H1 (cell line): ENCODE measurements at regions not wholly inside any gene's neighbourhood (a gene's known extent, or its start where the extent isn't known, plus 50 kb on each side); places are given as distances from the start of the nearest gene placed in this dataset.

Experiments
- CTCF ChIA-PET: fragments of 300-600 bp; sonication (Branson Sonifier 250); formaldehyde crosslinking; loops from one replicate; lab custom pipeline; 2021; ENCODE audit not compliant: partially characterized antibody; lab: Charles Lee
- POLR2A ChIA-PET: fragments of 300-600 bp; sonication (Branson Sonifier 250); formaldehyde crosslinking; loops from one replicate; lab custom pipeline; 2021; ENCODE audit warnings: inconsistent platforms; ENCODE audit not compliant: partially characterized antibody; lab: Charles Lee
- DNase-seq, 2 experiments: peaks; one replicate each; pipeline versions ENCODE4 v3.0.0 to v3.0.0-alpha.2; 2010 to 2022; ENCODE audit warnings: low spot score in 2 of 2, low read depth in 1 of 2, mixed read lengths in 1 of 2
- FAIRE-seq: peaks from 2 replicates; lab custom pipeline; 2011; peaks lifted over from hg19 to GRCh38; lab: Jason Lieb, UNC
- H2AFZ ChIP-seq: 2 replicates; pipeline ENCODE4 v1.8.1; 2012; ENCODE audit warnings: low read length, inconsistent platforms
- H2AK5ac ChIP-seq: 2 replicates; pipeline ENCODE4 v1.6.1; 2013; ENCODE audit warnings: low read depth, low read length
- H2BK120ac ChIP-seq: replicated peaks from 2 replicates; pipeline ENCODE3; 2013; ENCODE audit warnings: low read depth, low read length, inconsistent platforms
- H2BK12ac ChIP-seq: 2 replicates; pipeline ENCODE4 v1.6.1; 2013; ENCODE audit warnings: low read depth, low read length
- H2BK15ac ChIP-seq: 2 replicates; pipeline ENCODE4 v1.6.1; 2013; ENCODE audit warnings: low read length
- H2BK20ac ChIP-seq: 2 replicates; pipeline ENCODE4 v1.6.1; 2013; ENCODE audit warnings: low read length
- H2BK5ac ChIP-seq: 2 replicates; pipeline ENCODE4 v1.6.1; 2013; ENCODE audit warnings: low read depth, low read length
- H3K14ac ChIP-seq: 2 replicates; pipeline ENCODE4 v1.6.1; 2013; ENCODE audit warnings: inconsistent platforms; ENCODE audit not compliant: insufficient read length
- H3K18ac ChIP-seq: 2 replicates; pipeline ENCODE4 v1.6.1; 2013; ENCODE audit warnings: low read length; ENCODE audit errors: extremely low read depth
- H3K23ac ChIP-seq: 2 replicates; pipeline ENCODE4 v1.6.1; 2013; ENCODE audit warnings: inconsistent platforms; ENCODE audit not compliant: insufficient read length
- H3K23me2 ChIP-seq: 2 replicates; pipeline ENCODE4 v1.6.1; 2013; ENCODE audit warnings: low read depth, low read length
- H3K27ac ChIP-seq: 2 replicates; pipeline ENCODE4 v1.6.1; 2011; ENCODE audit warnings: low read depth, low read length, inconsistent platforms
- H3K27me3 ChIP-seq, 4 experiments: replicated peaks in 1 of 4; 1 replicate in 1 of 4; 2 replicates in 3 of 4; pipeline versions ENCODE4 v1.6.1 to v1.8.1; 2011 to 2013; ENCODE audit warnings: low read length in 3 of 4, mild to moderate bottlenecking in 3 of 4, inconsistent platforms in 2 of 4, mixed read lengths in 2 of 4, moderate library complexity in 1 of 4; ENCODE audit not compliant: control insufficient read depth in 3 of 4, insufficient read depth in 3 of 4; ENCODE audit errors: extremely low read depth in 1 of 4
- H3K36me3 ChIP-seq, 4 experiments: 2 replicates each; pipeline versions ENCODE4 v1.6.1 to v1.8.1; 2011 to 2013; ENCODE audit warnings: mild to moderate bottlenecking in 4 of 4, low read length in 3 of 4, moderate library complexity in 2 of 4, control low read depth in 1 of 4, inconsistent platforms in 1 of 4; ENCODE audit not compliant: insufficient read depth in 4 of 4, control insufficient read depth in 2 of 4
- H3K4ac ChIP-seq: replicated peaks from 2 replicates; pipeline ENCODE3; 2013; ENCODE audit warnings: low read length, low read depth, mixed read lengths, inconsistent platforms; ENCODE audit not compliant: insufficient read length
- H3K4me1 ChIP-seq, 4 experiments: replicated peaks in 1 of 4; 1 replicate in 1 of 4; 2 replicates in 3 of 4; pipeline versions ENCODE4 v1.6.1 to v1.8.1; 2011 to 2013; ENCODE audit warnings: low read length in 3 of 4, inconsistent platforms in 2 of 4, mixed read lengths in 1 of 4; ENCODE audit not compliant: insufficient read depth in 4 of 4, control insufficient read depth in 3 of 4
- H3K4me2 ChIP-seq, 2 experiments: 2 replicates each; pipeline versions ENCODE4 v1.6.1 to v1.8.1; 2011 to 2013; ENCODE audit warnings: low read depth in 2 of 2, low read length in 2 of 2, control low read depth in 1 of 2, inconsistent platforms in 1 of 2, mild to moderate bottlenecking in 1 of 2; ENCODE audit not compliant: insufficient read depth in 1 of 2
- H3K4me3 ChIP-seq, 4 experiments: fragments of 200-600, 300-600 bp in 1 of 4; sonication (generic), shearing (Covaris generic), sonication (Bioruptor Twin) in 1 of 4; 2 replicates each; pipeline versions ENCODE4 v1.5.1 to v1.8.1; 2011 to 2016; ENCODE audit warnings: low read length in 4 of 4, low read depth in 3 of 4, control low read depth in 2 of 4, inconsistent platforms in 2 of 4, mild to moderate bottlenecking in 2 of 4, mixed read lengths in 1 of 4, moderate library complexity in 1 of 4; ENCODE audit not compliant: insufficient read depth in 2 of 4; ENCODE audit errors: extremely low read depth in 1 of 4
- H3K56ac ChIP-seq: replicated peaks from 2 replicates; pipeline ENCODE3; 2013; ENCODE audit warnings: low read depth, mild to moderate bottlenecking, mixed read lengths, low read length, inconsistent platforms; ENCODE audit not compliant: insufficient read length
- H3K79me1 ChIP-seq: 2 replicates; pipeline ENCODE4 v1.6.1; 2013; ENCODE audit warnings: low read depth, low read length, control low read depth
- H3K79me2 ChIP-seq, 2 experiments: 2 replicates each; pipeline versions ENCODE4 v1.6.1 to v1.8.1; 2012 to 2013; ENCODE audit warnings: low read length in 2 of 2, mild to moderate bottlenecking in 2 of 2, inconsistent platforms in 1 of 2; ENCODE audit not compliant: insufficient read depth in 2 of 2, control insufficient read depth in 1 of 2
- H3K9ac ChIP-seq, 4 experiments: replicated peaks in 1 of 4; 1 replicate in 1 of 4; 2 replicates in 3 of 4; pipeline versions ENCODE4 v1.6.1 to v1.8.1; 2011 to 2013; ENCODE audit warnings: low read depth in 3 of 4, low read length in 3 of 4, control low read depth in 2 of 4, mild to moderate bottlenecking in 2 of 4, moderate library complexity in 2 of 4, inconsistent platforms in 1 of 4; ENCODE audit errors: extremely low read depth in 1 of 4
- H3K9me3 ChIP-seq, 2 experiments: 2 replicates each; pipeline versions ENCODE4 v1.6.1 to v1.8.1; 2012 to 2013; ENCODE audit warnings: mild to moderate bottlenecking in 2 of 2, moderate library complexity in 2 of 2, control low read depth in 1 of 2, inconsistent platforms in 1 of 2, low read depth in 1 of 2, low read length in 1 of 2, mixed read lengths in 1 of 2; ENCODE audit not compliant: insufficient read depth in 2 of 2
- H4K20me1 ChIP-seq, 2 experiments: replicated peaks in 1 of 2; 2 replicates each; pipeline versions ENCODE3 to v1.8.1; 2011 to 2013; ENCODE audit warnings: inconsistent platforms in 2 of 2, low read length in 2 of 2, mild to moderate bottlenecking in 1 of 2; ENCODE audit not compliant: insufficient read depth in 2 of 2, control insufficient read depth in 1 of 2
- H4K5ac ChIP-seq: 2 replicates; pipeline ENCODE4 v1.6.1; 2013; ENCODE audit warnings: low read length, low read depth, mixed read lengths, inconsistent platforms; ENCODE audit not compliant: insufficient read length
- H4K8ac ChIP-seq: 2 replicates; pipeline ENCODE4 v1.8.0; 2013; ENCODE audit warnings: mild to moderate bottlenecking, moderate library complexity, low read length, inconsistent platforms; ENCODE audit not compliant: insufficient read depth; ENCODE audit errors: extremely low read depth
- H4K91ac ChIP-seq: replicated peaks from 2 replicates; pipeline ENCODE3; 2013; ENCODE audit warnings: low read length, mixed read lengths, inconsistent platforms; ENCODE audit not compliant: insufficient read length
- ASH2L ChIP-seq: fragments of 200-600, 300-600 bp; sonication (generic); IDR thresholded peaks from one replicate; pipeline ENCODE4 v1.7.1; 2017; ENCODE audit warnings: low read length
- ATF2 ChIP-seq: IDR thresholded peaks from 2 replicates; pipeline ENCODE4 v1.6.1; 2012; ENCODE audit warnings: low read length, inconsistent platforms
- CREB1 ChIP-seq: IDR thresholded peaks from 2 replicates; pipeline ENCODE4 v1.6.1; 2012; ENCODE audit warnings: inconsistent platforms
- EGR1 ChIP-seq: IDR thresholded peaks from 2 replicates; pipeline ENCODE4 v1.6.1; 2011; ENCODE audit warnings: low read depth, low read length, borderline replicate concordance
- EP300 ChIP-seq, 2 experiments: IDR thresholded peaks; 1 replicate in 1 of 2; 2 replicates in 1 of 2; pipeline ENCODE4 v1.6.1; 2011 to 2012; ENCODE audit warnings: low read depth in 2 of 2, low read length in 2 of 2, mild to moderate bottlenecking in 2 of 2, borderline replicate concordance in 1 of 2, inconsistent platforms in 1 of 2, moderate library complexity in 1 of 2
- FOSL1 ChIP-seq: IDR thresholded peaks from 2 replicates; pipeline ENCODE4 v1.6.1; 2011; ENCODE audit warnings: mild to moderate bottlenecking, low read depth, low read length, moderate library complexity; ENCODE audit not compliant: insufficient read depth
- GTF2F1 ChIP-seq: IDR thresholded peaks from 2 replicates; pipeline ENCODE4 v1.6.1; 2012; ENCODE audit warnings: low read depth, low read length, improper control_type of control experiment, borderline replicate concordance
- KDM5A ChIP-seq: fragments of 200-600 bp; IDR thresholded peaks from 2 replicates; pipeline ENCODE4 v1.7.1; 2012; ENCODE audit warnings: mild to moderate bottlenecking, low read length, inconsistent platforms, mixed read lengths
- NANOG ChIP-seq: IDR thresholded peaks from 2 replicates; pipeline ENCODE4 v1.6.1; 2011; ENCODE audit warnings: low read length, low read depth, mild to moderate bottlenecking, inconsistent platforms; ENCODE audit not compliant: insufficient read depth, poor library complexity, severe bottlenecking
- POLR2AphosphoS5 ChIP-seq: IDR thresholded peaks from 2 replicates; pipeline ENCODE4 v1.6.1; 2011; ENCODE audit warnings: low read depth, low read length
- POU5F1 ChIP-seq: IDR thresholded peaks from 2 replicates; pipeline ENCODE4 v1.6.1; 2011; ENCODE audit warnings: low read depth, mild to moderate bottlenecking, low read length, moderate library complexity
- RBBP5 ChIP-seq: IDR thresholded peaks from 2 replicates; pipeline ENCODE4 v1.7.1; 2012; ENCODE audit warnings: low read depth, mild to moderate bottlenecking, inconsistent platforms, low read length, moderate library complexity, borderline replicate concordance
- SP2 ChIP-seq: IDR thresholded peaks from 2 replicates; pipeline ENCODE4 v1.6.1; 2012; ENCODE audit warnings: mild to moderate bottlenecking, low read length, inconsistent platforms
- TEAD4 ChIP-seq: IDR thresholded peaks from 2 replicates; pipeline ENCODE4 v1.6.1; 2012; ENCODE audit warnings: low read depth, low read length, inconsistent platforms, mixed read lengths
- ZNF274 ChIP-seq: IDR thresholded peaks from 2 replicates; pipeline ENCODE4 v1.7.0; 2012; ENCODE audit warnings: low read length, borderline replicate concordance; ENCODE audit errors: extremely low read depth

GRCh38 chr3:173267716-173268115, 126.7 kb upstream of the SPATA16 start:
- no peaks in the 10 kb centered on the region for H3K23me2 ChIP-seq
- H3K4me2 ChIP-seq, result no peak overlapping the region
- H3K14ac ChIP-seq, result no peak overlapping the region
- no peaks in the 10 kb centered on the region for H3K36me3 ChIP-seq
- H3K27ac ChIP-seq, result no peak overlapping the region
- FAIRE-seq (no peak), DNase-seq (no peak)
- H3K4me1 ChIP-seq, result peaks cover 0 to 3% (median under 1%) of the 10 kb centered on the region in 4 experiments; a peak in 1 of 7 replicates
- H3K18ac ChIP-seq, result no peak overlapping the region
- no peak overlapping the region for H3K4ac ChIP-seq
- H4K20me1 ChIP-seq, result no peaks in the 10 kb centered on the region
- H2AK5ac ChIP-seq, result no peak overlapping the region
- no peak overlapping the region for H3K23ac ChIP-seq
- H3K27me3 ChIP-seq, result no peaks in the 10 kb centered on the region
- no peaks in the 10 kb centered on the region for H3K9me3 ChIP-seq
- no peak overlapping the region for H2BK5ac ChIP-seq
- no peak overlapping the region for H4K5ac ChIP-seq
- H2BK12ac ChIP-seq, result no peak overlapping the region
- no peak overlapping the region for H4K91ac ChIP-seq
- no peaks in the 10 kb centered on the region for H3K79me1 ChIP-seq
- ChIA-PET POLR2A (no interaction called here), CTCF (interaction anchor here (1.0 kb wide), 1 partner anchor 8 kb away, joined by 5 read pairs; no protein-coding TSS in a partner anchor)
- H2BK120ac ChIP-seq, result no peak overlapping the region
- no peak overlapping the region for H4K8ac ChIP-seq
- H3K4me3 ChIP-seq, result no peak overlapping the region
- no peak overlapping the region for H2BK15ac ChIP-seq
- H2BK20ac ChIP-seq, result no peak overlapping the region
- H3K56ac ChIP-seq, result no peak overlapping the region
- H3K79me2 ChIP-seq, result no peaks in the 10 kb centered on the region
- no peak overlapping the region for H3K9ac ChIP-seq
- TF ChIP-seq SP2 (no peak), TEAD4 (no peak), ZNF274 (no peak), ATF2 (no peak), EGR1 (no peak), CREB1 (no peak), KDM5A (no peak), POU5F1 (no peak), GTF2F1 (no peak), FOSL1 (no peak), ASH2L (no peak), EP300 (IDR thresholded peaks at IDR 0.05; ENCODE audit: borderline replicate concordance in 1 of 2, low read depth in 2 of 2, low read length in 2 of 2) (no peak), NANOG (no peak), RBBP5 (no peak), POLR2AphosphoS5 (no peak)
- H2AFZ ChIP-seq, result no peak overlapping the region
